NCI-H774 (cell line): ENCODE measurements at regions not wholly inside any gene's neighbourhood (a gene's known extent, or its start where the extent isn't known, plus 50 kb on each side); places are given as distances from the start of the nearest gene placed in this dataset.

Source experiments
- DNase-seq: peaks from one replicate; lab custom pipeline; 2025; lab: John Stamatoyannopoulos, UW

- DNase-seq = no peak
Measured at GRCh38 chr1:82880506-82880905, 1079.8 kb downstream of the ADGRL2 start.

- DNase-seq = no peak
Measured at GRCh38 chr1:82879701-82880305, 1079.1 kb downstream of the ADGRL2 start.

GRCh38 chr1:82875170-82875569 lies 1074.4 kb downstream of the ADGRL2 start:
- no peak for DNase-seq

- no peak for DNase-seq
Measured at GRCh38 chr1:82874041-82874440, 1073.3 kb downstream of the ADGRL2 start.

- DNase-seq = no peak
Measured at GRCh38 chr1:82870332-82870731, 1069.6 kb downstream of the ADGRL2 start.

GRCh38 chr1:82867781-82868180 lies 1067.0 kb downstream of the ADGRL2 start:
- DNase-seq = no peak

GRCh38 chr1:82861749-82862148 lies 1061.0 kb downstream of the ADGRL2 start:
- DNase-seq = no peak

- DNase-seq = no peak
Measured at GRCh38 chr1:82858031-82858430, 1057.3 kb downstream of the ADGRL2 start.

- DNase-seq = no peak
Measured at GRCh38 chr1:82849460-82849859, 1048.7 kb downstream of the ADGRL2 start.

- no peak for DNase-seq
Measured at GRCh38 chr1:82848043-82848442, 1047.3 kb downstream of the ADGRL2 start.

- no peak for DNase-seq
Measured at GRCh38 chr1:82845866-82846265, 1045.1 kb downstream of the ADGRL2 start.

- no peak for DNase-seq
Measured at GRCh38 chr1:82844911-82845827, 1044.4 kb downstream of the ADGRL2 start.

GRCh38 chr1:82844447-82844846 lies 1043.7 kb downstream of the ADGRL2 start:
- DNase-seq = no peak

- DNase-seq = no peak
Measured at GRCh38 chr1:82843876-82844275, 1043.1 kb downstream of the ADGRL2 start.

GRCh38 chr1:82840192-82840591 lies 1039.5 kb downstream of the ADGRL2 start:
- DNase-seq = no peak

GRCh38 chr1:82837766-82838465 lies 1037.2 kb downstream of the ADGRL2 start:
- DNase-seq = no peak

GRCh38 chr1:82836973-82837680 lies 1036.4 kb downstream of the ADGRL2 start:
- DNase-seq = no peak

GRCh38 chr1:82836213-82836972 lies 1035.7 kb downstream of the ADGRL2 start:
- DNase-seq = no peak

- no peak for DNase-seq
Measured at GRCh38 chr1:82830690-82831380, 1030.1 kb downstream of the ADGRL2 start.

- no peak for DNase-seq
Measured at GRCh38 chr1:82829527-82829926, 1028.8 kb downstream of the ADGRL2 start.

- DNase-seq = no peak
Measured at GRCh38 chr1:82823876-82824275, 1023.1 kb downstream of the ADGRL2 start.
